ENCODE measurements at regions not wholly inside any gene's neighbourhood (a gene's known extent, or its start where the extent isn't known, plus 50 kb on each side); places are given as distances from the start of the nearest gene placed in this dataset.
A peak's percentile ranks its signal among the peaks of the same experiment; 100 is the strongest.
"Not testable (repeated sequence)": the region's sequence is repeated elsewhere in the genome, so short reads cannot be mapped to it uniquely, and the experiment has no call there.

DNA sequence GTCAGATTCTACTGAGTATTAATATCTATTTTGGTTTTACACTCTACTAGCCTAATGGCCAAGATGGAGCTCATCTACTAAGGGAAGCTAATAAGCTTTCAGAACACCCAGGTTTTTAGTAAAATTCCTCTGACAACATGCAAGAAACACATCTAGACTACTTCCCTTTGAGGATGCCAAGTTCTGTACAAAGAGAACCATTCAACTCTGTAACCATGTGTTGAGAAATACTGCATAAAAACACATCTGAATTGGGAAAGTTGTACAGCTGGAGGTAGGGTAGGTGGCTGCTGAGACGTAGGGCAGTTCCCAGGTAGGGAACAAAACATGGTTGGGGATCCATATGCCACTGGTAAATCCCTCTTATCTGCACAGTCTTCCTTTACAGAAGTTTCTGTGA lies 66.2 kb downstream of the SC5D start:
- DNase-seq (ENCODE audit: extremely low read depth in 1 of 2, low read depth in 1 of 2) = no peak

DNA sequence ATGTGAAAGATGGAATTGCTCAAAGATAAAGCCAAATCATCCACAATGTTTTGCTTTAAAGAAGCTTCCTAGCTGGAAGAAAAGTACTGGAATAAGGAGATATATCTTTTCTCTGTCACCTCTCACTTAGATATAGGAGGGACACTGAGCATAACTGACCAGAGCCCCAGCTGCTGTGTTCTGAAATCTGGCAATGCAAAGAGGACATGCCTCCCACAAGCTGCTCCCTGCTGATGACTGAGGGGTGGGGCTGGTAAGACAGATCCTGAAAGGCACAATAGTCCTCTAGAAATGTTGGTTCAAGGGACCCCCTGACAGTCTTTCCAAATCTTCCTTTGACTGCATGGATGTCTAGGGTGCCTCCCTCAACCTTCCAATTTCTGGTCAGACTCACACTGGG lies 67.0 kb downstream of the SC5D start:
- DNase-seq (ENCODE audit: extremely low read depth in 1 of 2, low read depth in 1 of 2) = no peak

DNA sequence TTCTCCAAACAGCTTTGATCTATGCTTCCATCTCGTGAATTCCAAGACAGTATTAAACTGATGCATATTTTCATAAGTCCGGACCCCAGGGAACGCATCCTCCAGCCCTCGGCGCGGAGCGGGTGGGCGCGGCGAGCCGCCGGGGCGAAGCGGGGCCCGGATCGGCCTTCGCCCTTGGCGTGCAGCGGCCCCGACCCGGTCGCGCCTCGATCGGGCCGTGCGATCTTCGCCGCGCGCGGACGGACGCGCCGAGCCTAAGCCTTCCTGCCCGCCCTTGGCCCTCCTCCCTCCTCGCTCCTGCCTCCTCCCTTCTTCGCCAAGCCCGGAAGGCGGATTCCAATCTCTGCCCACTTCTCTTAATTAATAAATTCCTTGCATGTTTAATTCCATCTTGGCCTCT lies 70.4 kb downstream of the SC5D start:
- DNase-seq (ENCODE audit: extremely low read depth in 1 of 2, low read depth in 1 of 2) = not testable (repeated sequence)

DNA sequence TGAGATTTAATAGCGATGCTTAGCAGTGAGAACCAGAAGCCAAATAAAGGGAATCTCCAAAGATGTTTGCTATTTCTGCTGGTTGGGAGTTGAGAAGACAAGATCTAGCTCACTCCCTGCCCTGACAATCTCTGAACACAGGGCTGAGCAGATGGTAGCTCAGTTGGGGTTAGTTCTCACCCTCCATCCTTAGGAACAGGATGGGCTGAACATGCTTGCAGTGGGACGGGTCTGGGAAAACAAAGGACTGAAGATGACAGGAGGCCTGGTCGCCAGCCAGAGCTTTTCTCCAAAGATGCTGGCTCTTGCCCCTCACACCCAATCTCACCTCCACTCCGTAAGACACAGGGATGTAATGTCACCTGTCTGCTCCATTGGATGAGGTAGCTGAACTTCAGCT lies 72.7 kb downstream of the SC5D start:
- DNase-seq (ENCODE audit: extremely low read depth in 1 of 2, low read depth in 1 of 2) = no peak

DNA sequence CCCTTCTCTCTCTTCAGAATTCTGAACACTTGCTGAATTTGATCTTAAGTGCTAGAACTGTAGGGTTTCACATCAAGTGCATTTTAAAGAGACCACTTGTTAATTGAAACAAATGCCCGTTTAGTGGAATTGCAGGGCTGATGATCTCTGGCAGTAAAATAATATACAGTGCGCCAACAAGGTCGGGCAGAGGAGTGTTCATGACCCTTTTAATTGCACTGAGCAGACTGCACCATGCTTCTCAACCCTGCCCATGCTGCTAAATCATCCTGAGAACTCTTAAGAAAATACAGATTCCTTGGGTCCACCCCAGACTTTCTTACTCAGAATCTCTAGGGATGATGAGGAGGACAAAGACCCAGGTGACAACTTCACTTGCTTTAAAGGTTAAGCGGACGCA lies 73.5 kb downstream of the SC5D start:
- DNase-seq (ENCODE audit: extremely low read depth in 1 of 2, low read depth in 1 of 2) = no peak

DNA sequence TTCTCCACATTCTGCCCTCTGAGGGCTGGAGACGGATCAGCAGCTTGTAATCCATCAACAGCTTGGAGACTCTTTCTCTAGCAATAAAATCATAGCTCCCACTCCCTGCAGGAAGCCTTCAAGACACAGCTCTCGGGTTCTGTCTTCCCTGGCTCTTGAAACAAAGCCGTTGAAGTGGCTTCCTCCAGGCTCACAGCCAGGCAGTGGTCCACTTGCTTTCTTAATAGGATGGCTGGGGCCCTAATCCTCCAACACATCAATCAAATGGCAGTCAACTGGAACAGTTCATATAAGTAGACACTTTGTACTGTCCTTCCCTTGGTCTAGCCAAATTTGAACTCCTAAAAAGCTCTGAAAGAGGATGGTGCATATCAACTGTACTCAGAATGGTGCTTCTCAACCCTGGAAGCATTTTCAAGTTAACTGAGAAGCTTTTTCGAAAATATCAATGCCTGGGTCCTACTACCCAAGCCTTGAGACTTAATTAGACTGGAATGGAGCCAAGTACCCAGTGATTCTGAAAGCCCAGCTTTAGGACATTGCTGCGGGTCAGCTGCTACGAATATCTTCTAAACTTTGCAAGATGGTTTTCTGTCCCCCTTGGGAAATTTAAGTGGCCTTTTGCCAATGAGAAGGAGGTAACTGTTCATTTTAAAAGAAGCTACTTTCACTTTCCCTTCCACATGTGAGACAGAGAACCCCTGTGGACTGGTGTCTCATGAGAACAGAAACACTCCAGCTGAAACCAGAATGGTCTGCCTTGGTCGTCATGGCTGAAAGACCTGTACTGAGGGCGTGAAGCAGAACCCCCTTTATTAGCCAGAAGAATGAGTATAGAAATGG lies 74.7 kb downstream of the SC5D start:
- DNase-seq (ENCODE audit: extremely low read depth in 1 of 2, low read depth in 1 of 2) = peak in 1 of 2 donors; percentile 2

DNA sequence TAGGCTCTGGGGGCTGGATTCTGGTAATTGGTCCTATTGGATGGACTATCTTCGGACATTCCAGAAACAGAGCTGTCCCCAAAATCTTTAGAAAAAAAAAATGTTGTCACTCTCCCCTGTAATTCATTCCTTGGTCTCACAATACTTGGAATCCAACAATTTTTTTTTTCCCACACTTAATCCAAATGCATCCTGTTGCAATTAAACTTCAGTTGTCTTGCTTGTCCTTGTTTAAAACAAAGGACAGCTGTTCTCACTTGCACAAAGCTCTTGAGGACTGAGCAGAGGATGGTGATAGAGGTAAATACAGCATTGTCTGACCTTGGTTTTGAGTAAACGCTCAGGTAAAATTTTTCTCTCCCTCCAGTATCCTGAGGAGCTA lies 75.3 kb downstream of the SC5D start:
- DNase-seq (ENCODE audit: extremely low read depth in 1 of 2, low read depth in 1 of 2) = no peak

DNA sequence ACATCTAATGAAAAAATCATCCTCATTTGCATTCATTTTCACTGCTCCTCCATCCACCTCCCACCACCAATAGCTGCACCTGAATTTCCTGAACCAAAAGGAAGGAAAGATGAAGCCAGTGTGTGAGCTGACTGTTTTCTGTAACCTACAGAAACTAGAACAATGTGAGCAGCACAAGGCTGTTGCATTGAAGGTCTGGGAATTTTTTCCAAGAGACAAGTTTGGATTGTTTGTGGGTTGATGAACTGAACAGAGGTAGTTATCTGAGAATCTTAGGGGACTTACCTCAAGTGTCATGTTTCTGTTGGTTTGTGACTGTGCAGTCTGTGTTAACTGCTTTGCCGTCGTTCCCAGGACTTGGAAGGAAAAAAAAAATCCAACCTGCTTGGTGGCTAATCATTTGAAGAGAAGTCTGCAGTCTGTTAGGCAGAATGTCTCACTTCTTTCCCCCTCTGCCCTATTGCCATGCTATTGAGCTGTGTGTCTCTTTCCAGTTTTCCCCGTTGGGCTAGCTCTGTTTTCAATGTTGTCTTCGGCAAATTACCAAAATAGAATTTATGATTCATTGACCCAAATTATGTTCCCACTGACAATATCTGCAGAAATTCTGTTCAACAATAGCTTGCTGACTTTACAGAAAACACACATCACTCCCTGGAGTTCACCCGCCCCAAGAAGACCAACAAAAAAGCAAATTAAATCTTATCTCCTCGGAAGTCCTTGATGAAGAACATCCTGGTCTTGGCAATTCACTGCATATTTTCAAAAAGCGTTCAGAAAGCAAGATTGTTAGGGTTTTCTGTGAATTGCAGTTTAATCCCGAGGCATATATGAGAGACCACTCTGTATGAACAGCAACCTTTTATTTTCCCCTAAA lies 76.0 kb downstream of the SC5D start:
- no peak for DNase-seq (ENCODE audit: extremely low read depth in 1 of 2, low read depth in 1 of 2)

DNA sequence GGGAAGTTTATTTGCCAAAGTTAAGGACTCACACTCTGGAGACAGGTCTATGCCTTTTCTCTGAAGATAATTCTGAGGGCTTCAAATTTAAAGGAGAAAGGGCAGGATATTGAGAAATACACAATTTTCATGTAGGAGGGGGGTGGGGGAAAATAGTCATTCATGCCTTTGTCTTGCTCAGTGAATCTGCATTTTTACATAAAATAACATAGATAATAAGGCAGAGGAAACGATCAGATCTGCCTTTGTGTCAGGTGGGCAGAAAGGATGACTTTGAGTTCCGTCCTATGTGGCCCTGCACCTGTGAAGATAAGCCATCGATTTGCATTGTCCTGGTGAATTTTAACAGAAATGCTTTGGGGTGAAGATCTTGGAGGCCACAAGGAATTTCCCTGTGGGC lies 76.8 kb downstream of the SC5D start:
- DNase-seq (ENCODE audit: extremely low read depth in 1 of 2, low read depth in 1 of 2) = no peak

DNA sequence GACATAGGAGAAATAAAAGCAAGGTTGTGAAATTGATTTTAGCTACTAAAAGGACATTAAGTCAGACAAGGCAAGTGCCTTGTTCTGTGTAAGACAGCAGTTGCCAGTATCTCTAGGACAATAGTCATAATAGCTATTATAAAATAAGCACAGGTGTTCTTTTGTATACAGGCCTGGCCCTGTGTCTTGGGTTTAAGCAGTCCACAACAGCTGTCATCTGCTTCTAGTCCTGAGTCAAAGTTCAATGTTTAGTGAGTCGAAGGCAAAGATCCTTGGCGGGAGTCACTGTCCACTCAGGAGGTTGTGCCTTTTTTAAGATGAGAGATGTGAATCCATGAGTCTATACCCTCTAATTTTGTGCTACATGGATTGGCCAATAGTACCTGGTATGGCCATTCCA lies 79.5 kb downstream of the SC5D start:
- no peak for DNase-seq (ENCODE audit: extremely low read depth in 1 of 2, low read depth in 1 of 2)

DNA sequence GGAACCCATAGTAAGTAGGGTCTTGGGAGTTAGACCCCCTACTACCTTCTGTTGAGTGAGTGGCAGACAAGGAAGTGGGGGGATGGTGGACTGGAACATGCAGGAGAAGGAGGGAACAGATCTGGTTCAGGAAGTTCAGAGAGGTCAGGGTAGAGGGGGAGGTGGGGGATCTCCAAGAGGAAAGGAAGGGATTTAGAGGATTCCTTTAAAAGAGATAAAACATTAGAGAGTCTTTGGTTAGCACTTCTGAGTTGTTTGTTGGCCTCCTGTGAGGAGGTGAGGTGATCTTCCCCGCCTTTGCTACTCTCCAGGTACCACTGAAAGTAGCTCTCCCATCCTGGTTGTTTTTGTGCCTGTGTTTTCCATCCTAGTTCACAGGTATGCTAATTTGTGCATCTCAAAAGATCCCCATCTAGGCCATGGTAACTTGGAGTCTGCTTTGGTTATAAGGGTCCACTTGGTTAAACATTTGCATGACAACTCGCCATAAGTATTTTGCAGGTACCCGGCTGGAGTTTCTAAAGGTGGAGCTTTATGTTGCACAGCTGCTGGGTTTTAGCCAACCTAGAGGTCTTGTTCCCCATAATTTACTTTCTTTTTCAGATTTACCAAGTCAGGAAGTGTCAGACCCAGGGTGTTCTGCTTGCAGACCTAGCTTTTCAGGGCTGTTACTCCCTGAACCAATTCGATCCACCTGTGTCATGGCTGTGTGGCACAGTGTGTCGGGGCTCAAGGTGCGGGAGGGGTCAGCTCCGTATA lies 79.3 kb upstream of the SORL1 start:
- no peak for DNase-seq (ENCODE audit: extremely low read depth in 1 of 2, low read depth in 1 of 2)

DNA sequence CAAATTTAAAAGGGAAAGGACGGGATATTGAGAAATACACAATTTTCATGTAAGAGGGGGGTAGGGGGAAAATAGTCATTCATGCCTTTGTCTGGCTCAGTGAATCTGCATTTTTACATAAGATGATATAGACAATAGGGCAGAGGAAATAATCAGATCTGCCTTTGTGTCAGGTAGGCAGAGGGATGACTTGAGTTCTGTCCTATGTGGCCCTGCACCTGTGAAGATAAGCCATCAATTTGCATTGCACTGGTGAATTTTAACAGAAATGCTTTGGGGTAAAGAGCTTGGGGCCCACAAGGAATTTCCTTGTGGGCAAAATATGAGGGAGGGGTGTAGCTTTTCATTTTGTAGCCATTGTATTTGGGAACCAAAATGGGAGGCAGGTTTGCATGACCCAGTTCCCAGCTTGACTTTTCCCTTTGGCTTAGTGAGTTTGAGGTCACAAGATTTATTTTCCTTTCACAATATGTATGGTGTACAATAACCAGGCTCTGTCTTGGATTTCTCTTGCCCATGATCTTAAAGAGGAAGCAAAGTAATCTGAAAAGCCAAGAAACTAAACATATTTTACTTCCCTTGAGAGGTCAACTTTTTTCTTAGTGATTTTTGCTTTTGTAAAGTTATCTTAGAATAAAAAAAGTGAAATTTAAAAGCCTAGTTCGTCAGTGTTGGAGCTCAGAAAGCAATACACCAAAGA lies 77.7 kb upstream of the SORL1 start:
- DNase-seq (ENCODE audit: extremely low read depth in 1 of 2, low read depth in 1 of 2) = no peak

DNA sequence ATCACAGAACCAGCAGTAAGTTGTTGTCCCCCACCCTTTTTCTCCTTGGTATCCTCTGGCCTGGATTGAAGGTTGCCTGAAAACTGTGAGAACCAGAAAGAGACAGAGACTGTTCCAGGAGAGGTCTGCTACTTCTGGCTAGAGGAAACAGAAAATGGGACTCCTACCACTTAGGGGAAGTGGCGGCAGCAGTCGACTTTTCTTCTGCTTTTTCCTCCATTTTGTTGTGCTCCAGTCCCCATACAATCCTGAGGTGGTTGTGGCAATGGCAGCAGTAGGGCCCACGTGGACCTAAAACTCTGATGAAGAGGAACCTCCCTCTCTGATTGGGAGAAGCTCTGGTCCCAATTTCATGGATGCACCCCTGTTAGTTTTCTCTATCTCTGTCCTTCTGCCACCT lies 76.0 kb upstream of the SORL1 start:
- DNase-seq (ENCODE audit: extremely low read depth in 1 of 2, low read depth in 1 of 2) = no peak

DNA sequence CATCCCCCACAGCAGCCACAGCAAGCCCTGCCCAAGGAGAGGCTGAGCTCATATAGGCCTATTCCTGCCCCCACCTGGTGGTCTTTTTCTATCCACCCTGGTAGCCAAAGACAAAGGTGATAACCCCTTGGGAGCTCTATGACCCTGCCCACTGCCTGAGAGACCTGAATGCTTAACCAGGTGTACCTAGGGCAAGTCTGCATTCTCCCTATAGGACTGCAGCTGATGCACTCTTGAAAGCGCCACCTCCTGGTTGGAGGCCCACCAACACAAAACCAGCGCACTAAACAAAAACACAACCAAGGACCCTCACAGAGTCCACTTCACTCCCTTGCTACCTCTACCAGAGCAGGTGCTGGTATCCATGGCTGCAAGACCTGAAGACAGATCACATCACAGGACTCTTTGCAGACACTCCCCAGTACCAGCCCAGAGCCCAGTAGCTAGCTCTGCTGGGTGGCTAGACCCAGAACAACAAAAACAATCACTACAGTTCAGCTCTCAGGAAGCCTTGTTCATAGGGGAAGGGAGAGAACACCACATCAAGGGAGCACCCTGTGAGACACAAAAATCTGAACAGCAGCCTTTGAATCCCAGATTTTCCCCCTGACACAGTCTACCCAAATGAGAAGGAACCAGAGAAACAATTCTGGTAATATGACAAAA lies 72.8 kb upstream of the SORL1 start:
- DNase-seq (ENCODE audit: extremely low read depth in 1 of 2, low read depth in 1 of 2) = not testable (repeated sequence)

DNA sequence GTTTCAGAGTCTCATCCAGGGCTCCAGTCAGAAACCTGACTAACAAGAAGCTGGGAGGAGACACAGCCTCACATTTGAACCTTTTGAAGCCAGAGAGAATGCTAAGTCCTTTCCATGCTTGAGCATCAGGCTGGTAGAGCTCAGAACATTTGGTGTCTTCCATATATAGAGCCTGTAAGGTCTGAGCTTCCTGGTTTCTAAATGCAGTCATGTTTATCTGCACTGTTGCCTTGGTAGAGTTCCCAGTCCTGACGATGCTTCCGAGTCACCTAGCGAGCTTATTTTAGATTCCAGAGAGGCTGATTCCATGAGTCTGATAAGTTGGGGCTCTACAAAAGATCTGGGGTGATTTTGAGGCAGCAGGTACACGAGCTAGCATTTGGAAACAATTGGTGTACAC lies 68.4 kb upstream of the SORL1 start:
- no peak for DNase-seq (ENCODE audit: extremely low read depth in 1 of 2, low read depth in 1 of 2)

DNA sequence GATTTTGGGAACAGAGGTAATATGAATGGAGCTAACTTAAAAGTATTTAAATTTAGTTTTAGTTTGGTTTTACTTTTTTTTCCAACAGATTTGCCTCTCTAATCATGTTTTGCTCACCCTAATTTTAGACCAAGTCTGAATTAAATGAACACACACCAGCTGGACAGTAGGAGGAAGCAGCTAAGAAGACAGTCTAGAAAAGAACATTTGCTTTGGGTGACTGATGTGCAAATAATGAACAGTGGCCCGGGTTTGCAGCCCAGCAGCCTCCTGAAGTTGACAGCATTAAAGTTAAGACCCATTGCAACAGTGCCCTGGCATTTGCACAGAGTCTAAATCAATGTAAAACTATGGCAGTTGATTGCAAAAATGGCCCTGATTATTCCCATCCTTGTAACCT lies 66.4 kb upstream of the SORL1 start:
- DNase-seq (ENCODE audit: extremely low read depth in 1 of 2, low read depth in 1 of 2) = no peak

All from activated CD8-positive, alpha-beta memory T cell treated with anti-CD3 and anti-CD28 coated beads for 1 hour (primary cell).